Colonic mucosa (tissue), 4 donors: ENCODE measurements at regions not wholly inside any gene's neighbourhood (a gene's known extent, or its start where the extent isn't known, plus 50 kb on each side); places are given as distances from the start of the nearest gene placed in this dataset.

ENCODE experiments used
- DNase-seq: peaks from one replicate; pipeline ENCODE4 v3.0.0-alpha.2; 2020
- H3K27ac ChIP-seq: fragments of 200-600 bp; one replicate; pipeline ENCODE4 v1.8.0; 2021
- H3K27me3 ChIP-seq: fragments of 200-600 bp; one replicate; pipeline ENCODE4 v1.8.0; 2021
- H3K36me3 ChIP-seq: fragments of 200-600 bp; one replicate; pipeline ENCODE4 v1.8.0; 2021
- H3K4me1 ChIP-seq: fragments of 200-600 bp; one replicate; pipeline ENCODE4 v1.8.0; 2021; ENCODE audit warnings: mild to moderate bottlenecking
- H3K4me3 ChIP-seq: fragments of 200-600 bp; one replicate; pipeline ENCODE4 v1.8.0; 2021
- H3K9ac ChIP-seq, 2 donors: one replicate each; pipeline ENCODE4 v1.7.0; 2013; ENCODE audit warnings: control low read depth in 2 of 2, low read depth in 2 of 2, low read length in 2 of 2
- H3K9me3 ChIP-seq: fragments of 200-600 bp; one replicate; pipeline ENCODE4 v1.8.0; 2021
- intact Hi-C: fragments of 100-400 bp; cut with DNase I; formaldehyde crosslinking; loops from one replicate; pipeline ENCODE4 v1.14.1; 2022
- TF ChIP-seq, protein P1 (sequence below): fragments of 200-600 bp; IDR thresholded peaks from one replicate; pipeline ENCODE4 v1.8.0; 2022; ENCODE audit warnings: antibody characterized with exemption, mild to moderate bottlenecking
- donor health status: healthy.
- donor health status: DM: no; HTN: no; CAD: no.
- donor health status: DM: no; HTN: no; CAD: no.

DNA sequence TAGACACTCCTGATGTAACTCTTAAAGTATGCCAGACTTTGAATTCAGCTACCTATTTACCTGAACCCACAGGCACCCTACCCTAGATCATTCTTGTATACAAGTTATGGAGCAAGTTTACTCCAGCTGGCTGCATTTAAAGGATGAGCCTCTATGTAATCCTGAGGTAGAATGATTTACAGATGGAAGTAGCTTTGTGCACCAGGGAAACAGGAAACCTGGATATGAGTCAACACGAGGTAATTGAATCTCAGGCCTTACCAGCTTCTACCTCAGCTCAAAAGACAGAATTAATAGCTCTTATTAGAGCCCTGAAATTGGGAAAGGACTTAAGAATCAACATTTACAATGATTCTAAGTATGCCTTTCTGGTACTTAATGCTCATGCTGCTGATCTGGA is 119.8 kb downstream of the AGTR2 start:
- no peaks in the 10 kb centered on the region for H3K9me3 ChIP-seq
- DNase-seq: no peak
- intact Hi-C loops: no loop called here
- TF ChIP-seq, protein P1, sequence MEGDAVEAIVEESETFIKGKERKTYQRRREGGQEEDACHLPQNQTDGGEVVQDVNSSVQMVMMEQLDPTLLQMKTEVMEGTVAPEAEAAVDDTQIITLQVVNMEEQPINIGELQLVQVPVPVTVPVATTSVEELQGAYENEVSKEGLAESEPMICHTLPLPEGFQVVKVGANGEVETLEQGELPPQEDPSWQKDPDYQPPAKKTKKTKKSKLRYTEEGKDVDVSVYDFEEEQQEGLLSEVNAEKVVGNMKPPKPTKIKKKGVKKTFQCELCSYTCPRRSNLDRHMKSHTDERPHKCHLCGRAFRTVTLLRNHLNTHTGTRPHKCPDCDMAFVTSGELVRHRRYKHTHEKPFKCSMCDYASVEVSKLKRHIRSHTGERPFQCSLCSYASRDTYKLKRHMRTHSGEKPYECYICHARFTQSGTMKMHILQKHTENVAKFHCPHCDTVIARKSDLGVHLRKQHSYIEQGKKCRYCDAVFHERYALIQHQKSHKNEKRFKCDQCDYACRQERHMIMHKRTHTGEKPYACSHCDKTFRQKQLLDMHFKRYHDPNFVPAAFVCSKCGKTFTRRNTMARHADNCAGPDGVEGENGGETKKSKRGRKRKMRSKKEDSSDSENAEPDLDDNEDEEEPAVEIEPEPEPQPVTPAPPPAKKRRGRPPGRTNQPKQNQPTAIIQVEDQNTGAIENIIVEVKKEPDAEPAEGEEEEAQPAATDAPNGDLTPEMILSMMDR: no peak
- H3K36me3 ChIP-seq: no peaks in the 10 kb centered on the region
- no peak overlapping the region for H3K27ac ChIP-seq
- H3K4me3 ChIP-seq: no peak overlapping the region
- no peaks in the 10 kb centered on the region for H3K4me1 ChIP-seq
- no peaks in the 10 kb centered on the region for H3K27me3 ChIP-seq
- H3K9ac ChIP-seq: no peak overlapping the region

DNA sequence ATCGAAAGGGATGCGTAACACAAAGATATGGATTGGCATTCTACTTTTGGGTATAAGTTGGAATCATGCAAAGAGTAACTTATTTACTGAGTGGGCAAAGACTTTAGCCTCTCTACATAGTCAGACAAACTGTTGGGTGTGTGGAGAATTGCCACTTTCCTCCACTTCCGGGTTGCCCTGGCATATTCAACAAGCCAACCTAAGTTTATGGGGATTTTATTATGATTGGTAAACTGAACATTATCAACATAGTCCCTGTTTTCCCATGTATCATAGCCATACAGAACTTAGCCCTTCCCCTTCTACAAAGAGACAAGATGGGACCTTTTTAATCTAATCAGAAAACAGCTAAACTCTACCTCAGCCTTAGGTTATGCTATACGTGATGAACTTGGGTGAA is 121.6 kb downstream of the AGTR2 start:
- no peak overlapping the region for H3K27ac ChIP-seq
- no peak overlapping the region for H3K9ac ChIP-seq

DNA sequence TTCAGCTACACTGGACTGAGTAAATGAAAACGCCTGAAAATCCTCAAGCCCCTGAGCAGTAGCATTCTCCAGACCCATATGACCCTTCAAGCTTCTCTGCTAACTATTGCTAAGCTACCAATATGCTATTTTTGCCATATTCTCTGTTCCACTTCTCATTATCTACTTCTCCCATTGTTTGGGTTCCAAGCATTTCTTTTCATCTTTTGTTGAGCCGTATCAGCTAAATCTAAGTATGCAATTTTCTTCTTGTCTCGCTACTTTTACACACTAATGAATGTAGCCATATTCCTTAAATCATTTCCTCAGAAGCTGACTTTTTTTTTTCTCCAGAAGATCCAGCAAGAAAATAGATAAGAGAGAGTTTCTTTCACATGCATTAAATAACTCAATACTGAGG is 128.4 kb downstream of the AGTR2 start:
- no peak for DNase-seq
- intact Hi-C loops: no loop called here
- Histone ChIP-seq H3K27ac (no peak overlapping the region), H3K9ac (no peak overlapping the region), H3K27me3 (no peaks in the 10 kb centered on the region), H3K9me3 (no peaks in the 10 kb centered on the region), H3K36me3 (no peaks in the 10 kb centered on the region), H3K4me1 (no peaks in the 10 kb centered on the region), H3K4me3 (no peak overlapping the region)
- TF ChIP-seq, protein P1: no peak

More for the DNA sequence above, 121.6 kb downstream of the AGTR2 start:
- intact Hi-C loops: no loop called here
- TF ChIP-seq, protein P1: no peak
- Histone ChIP-seq H3K27me3 (no peaks in the 10 kb centered on the region), H3K4me1 (no peaks in the 10 kb centered on the region), H3K36me3 (no peaks in the 10 kb centered on the region), H3K4me3 (no peak overlapping the region), H3K9me3 (no peaks in the 10 kb centered on the region)
- no peak for DNase-seq

DNA sequence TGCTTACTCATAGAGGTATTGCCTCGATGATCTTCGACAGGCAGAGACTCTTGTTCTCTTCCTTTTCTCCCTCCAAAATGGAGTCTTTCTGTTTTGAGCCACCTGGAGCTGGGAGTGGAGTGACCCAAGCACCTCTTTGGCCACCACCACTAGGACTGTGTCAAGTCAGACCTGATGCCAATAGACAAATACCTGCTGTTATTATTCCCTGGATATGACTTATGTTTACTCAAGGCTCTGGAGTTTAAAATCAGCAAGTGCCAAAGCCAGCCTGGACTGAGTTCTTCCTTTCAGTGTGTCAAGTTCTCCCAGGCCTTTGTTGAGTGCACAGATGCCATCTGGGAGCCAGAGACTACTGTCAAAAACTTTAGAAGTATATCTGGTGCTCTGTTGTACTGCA is 130.2 kb upstream of the SLC6A14 start:
- Histone ChIP-seq H3K9me3 (no peaks in the 10 kb centered on the region), H3K27me3 (no peaks in the 10 kb centered on the region), H3K36me3 (no peaks in the 10 kb centered on the region), H3K27ac (no peak overlapping the region), H3K4me3 (no peak overlapping the region), H3K9ac (no peak overlapping the region), H3K4me1 (no peaks in the 10 kb centered on the region)
- TF ChIP-seq, protein P1: no peak
- intact Hi-C loops: no loop called here
- no peak for DNase-seq

DNA sequence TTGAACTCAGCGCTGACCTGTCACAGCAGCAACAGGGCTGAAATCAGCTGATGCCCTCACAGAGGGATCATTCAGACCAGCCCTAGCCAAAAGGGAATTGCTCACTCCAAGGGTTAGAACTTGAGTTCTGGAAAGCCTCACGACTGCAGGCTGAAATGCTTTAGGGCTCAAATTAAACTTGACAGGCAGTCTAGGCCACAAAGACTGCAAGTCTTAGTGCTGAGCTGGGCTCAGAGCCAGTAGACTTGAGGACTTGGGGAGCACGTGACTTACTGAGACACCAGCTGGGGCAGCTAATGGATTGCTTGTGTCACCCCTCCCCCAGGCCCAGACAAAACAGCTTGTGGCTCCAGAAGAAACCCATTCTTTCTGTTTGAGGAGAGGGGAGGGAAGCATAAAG is 119.0 kb upstream of the SLC6A14 start:
- no peaks in the 10 kb centered on the region for H3K9me3 ChIP-seq
- H3K36me3 ChIP-seq: no peaks in the 10 kb centered on the region
- no peaks in the 10 kb centered on the region for H3K27me3 ChIP-seq
- H3K4me3 ChIP-seq: no peak overlapping the region
- DNase-seq: peak; percentile 31
- TF ChIP-seq, protein P1: no peak
- no peak overlapping the region for H3K9ac ChIP-seq
- no peak overlapping the region for H3K27ac ChIP-seq
- intact Hi-C loops: no loop called here
- no peaks in the 10 kb centered on the region for H3K4me1 ChIP-seq

DNA sequence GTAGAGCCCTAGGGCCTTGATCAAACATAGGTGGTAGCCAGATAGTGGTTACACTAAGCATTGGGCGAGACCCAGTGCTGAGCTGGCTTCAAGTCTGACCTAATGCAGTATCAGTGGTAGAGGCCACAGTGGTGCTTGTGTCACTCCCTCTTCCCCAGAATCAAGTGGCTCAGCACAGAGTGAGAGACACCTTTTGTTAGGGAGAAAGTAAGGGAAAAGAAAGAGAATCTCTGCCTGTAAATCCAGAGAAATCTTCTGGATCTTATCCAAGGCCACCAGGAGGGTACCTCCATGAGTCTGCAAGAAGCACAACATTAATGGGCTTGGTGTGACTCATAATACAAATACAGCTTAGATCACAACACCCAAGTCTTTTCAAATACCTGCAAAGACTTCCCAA is 117.7 kb upstream of the SLC6A14 start:
- TF ChIP-seq, protein P1: no peak
- DNase-seq: no peak
- no peak overlapping the region for H3K4me3 ChIP-seq
- H3K4me1 ChIP-seq: no peaks in the 10 kb centered on the region
- H3K9me3 ChIP-seq: no peaks in the 10 kb centered on the region
- no peak overlapping the region for H3K9ac ChIP-seq
- H3K36me3 ChIP-seq: no peaks in the 10 kb centered on the region
- H3K27ac ChIP-seq: no peak overlapping the region
- no peaks in the 10 kb centered on the region for H3K27me3 ChIP-seq
- intact Hi-C loops: no loop called here
